Heart left ventricle (tissue), 16 donors: ENCODE measurements at regions not wholly inside any gene's neighbourhood (a gene's known extent, or its start where the extent isn't known, plus 50 kb on each side); places are given as distances from the start of the nearest gene placed in this dataset.

Source experiments
- ATAC-seq, 4 donors: fragments of 200-7000 bp; cut with Tn5 transposase; one replicate each; pipeline ENCODE4 v1.9.1; 2020 to 2022; ENCODE audit warnings: moderate library complexity in 4 of 4, mild to moderate bottlenecking in 3 of 4, moderate number of reproducible peaks in 1 of 4
- DNase-seq, 5 donors: peaks; one replicate each; pipeline ENCODE4 v3.0.0-alpha.2; 2020
- H3K27ac ChIP-seq, 12 donors: fragments of 200-600 bp; sonication (generic) in 4 of 12; one replicate each; pipeline versions ENCODE4 v1.5.0 to v1.8.0; 2016 to 2022; ENCODE audit warnings: mild to moderate bottlenecking in 2 of 12
- H3K27me3 ChIP-seq, 9 donors: fragments of 200-600 bp; sonication (generic) in 2 of 9; one replicate each; pipeline versions ENCODE4 v1.5.1 to v1.8.0; 2016 to 2022; ENCODE audit warnings: mild to moderate bottlenecking in 3 of 9
- H3K36me3 ChIP-seq, 9 donors: fragments of 200-600 bp; sonication (generic) in 2 of 9; one replicate each; pipeline versions ENCODE4 v1.5.0 to v1.8.0; 2018 to 2022; ENCODE audit warnings: mild to moderate bottlenecking in 2 of 9
- H3K4me1 ChIP-seq, 12 donors: fragments of 200-600 bp; sonication (generic) in 4 of 12; one replicate each; pipeline versions ENCODE4 v1.5.0 to v1.8.0; 2016 to 2022; ENCODE audit warnings: mild to moderate bottlenecking in 3 of 12
- H3K4me3 ChIP-seq, 12 donors: fragments of 200-600 bp; sonication (generic) in 4 of 12; one replicate each; pipeline versions ENCODE4 v1.5.0 to v1.8.0; 2017 to 2022; ENCODE audit warnings: mild to moderate bottlenecking in 9 of 12, moderate library complexity in 4 of 12
- H3K9me3 ChIP-seq, 12 donors: fragments of 200-600 bp; sonication (generic) in 4 of 12; one replicate each; pipeline versions ENCODE4 v1.5.0 to v1.8.0; 2016 to 2022; ENCODE audit warnings: mild to moderate bottlenecking in 1 of 12
- CTCF ChIP-seq, 12 donors: fragments of 200-600 bp; sonication (generic) in 4 of 12; IDR thresholded peaks; one replicate each; pipeline versions ENCODE4 v1.5.0 to v1.8.0; 2018 to 2022; ENCODE audit warnings: antibody characterized with exemption in 12 of 12, mild to moderate bottlenecking in 5 of 12
- POLR2A ChIP-seq, 2 donors: fragments of 450-650 bp; IDR thresholded peaks; one replicate each; pipeline ENCODE4 v1.6.1; 2017; ENCODE audit warnings: antibody characterized with exemption in 2 of 2, mild to moderate bottlenecking in 2 of 2, moderate library complexity in 2 of 2
- WGBS, 4 donors: extraction: QIAGEN DNeasy Blood & Tissue Kit in 2 of 4; methylation state at CpG; one replicate each; pipeline versions ENCODE4 v1.1.5 to v1.1.7; 2013 to 2018; 5-methylcytosine and 5-hydroxymethylcytosine counted together
- intact Hi-C, 10 donors: fragments of 100-400 bp; cut with DNase I; formaldehyde crosslinking; loops; one replicate each; pipeline versions ENCODE4 v1.11.1 to v1.14.2; 2022
- donor health status: ischemic (EF 13 %, LVEDD 7.1; RV severe dilation, severe dysfunction).
- donor health status: healthy with polysubstance abuse.
- donor health status: DM: no; HTN: yes; CAD: no.
- donor health status: DM: no; HTN: no; CAD: no.
- donor health status: ischemic (EF 25% LVEDD 6.9; RV normal size, moderate dysfunction).
- donor health status: ischemic (EF 25% LVEDD 5.7; RV mildly dilated, moderate dysfunction).
- donor health status: healthy.
- donor health status: DM: yes; HTN: yes; CAD: no.
- donor health status: ischemic (EF 35%, LVEDD 5.7; RV mildly dilated, moderate dysfunction).
- donor health status: nonischemic (EF 11% LVEDD 7.7; RV severe dilation, severe dysfunction).
- donor health status: DM: yes; HTN: yes; CAD: no.
- donor health status: PGD.
- donor health status: ischemic (EF 29% LVEDD 5.4; RV normal size, mild dysfunction).
- donor health status: nonischemic (EF 23%, LVEDD 6.1; RV moderate dilation, normal function).

- ATAC-seq (no peak), DNase-seq (no peak)
- Histone ChIP-seq H3K36me3 (no peaks in the 10 kb centered on the region), H3K4me3 (no peak overlapping the region), H3K9me3 (peaks cover 0 to 13% (median 0%) of the 10 kb centered on the region in 12 donors), H3K4me1 (no peaks in the 10 kb centered on the region), H3K27ac (no peak overlapping the region), H3K27me3 (no peaks in the 10 kb centered on the region)
- TF ChIP-seq CTCF (IDR thresholded peaks at IDR 0.05) (no peak), POLR2A (IDR thresholded peaks at IDR 0.05) (no peak)
- intact Hi-C loops = no loop called here
- WGBS, 4 donors = 35 to 42% (median 37%) methylated on average over 4 of the region's 4 CpGs
These were observed 130.2 kb upstream of the CNTNAP2 start for GRCh38 chr7:145986248-145986874.

- intact Hi-C loops = no loop called here
- no peaks in the 10 kb centered on the region for H3K27me3 ChIP-seq
- no peaks in the 10 kb centered on the region for H3K36me3 ChIP-seq
- H3K9me3 ChIP-seq = peaks cover 0 to 4% (median 0%) of the 10 kb centered on the region in 12 donors
- no peak overlapping the region for H3K27ac ChIP-seq
- H3K4me3 ChIP-seq = no peak overlapping the region
- no peak for TF ChIP-seq CTCF (IDR thresholded peaks at IDR 0.05)
- no peak for TF ChIP-seq POLR2A (IDR thresholded peaks at IDR 0.05)
- ATAC-seq (no peak), DNase-seq (no peak)
- H3K4me1 ChIP-seq = no peaks in the 10 kb centered on the region
- 80 to 93% (median 82%) methylated on average over 1 of the region's 1 CpG for WGBS, 4 donors
These were observed 137.8 kb upstream of the CNTNAP2 start for GRCh38 chr7:145978769-145979168.

- no peak for DNase-seq
- no peak for ATAC-seq
- H3K27me3 ChIP-seq = no peaks in the 10 kb centered on the region
- no peaks in the 10 kb centered on the region for H3K36me3 ChIP-seq
- no peaks in the 10 kb centered on the region for H3K4me1 ChIP-seq
- no peak for TF ChIP-seq CTCF (IDR thresholded peaks at IDR 0.05)
- TF ChIP-seq POLR2A (IDR thresholded peaks at IDR 0.05) = no peak
- no peak overlapping the region for H3K27ac ChIP-seq
- WGBS, 4 donors = 65 to 71% (median 66%) methylated on average over 4 of the region's 4 CpGs
- intact Hi-C loops = no loop called here
- H3K9me3 ChIP-seq = peaks cover 0 to 9% (median 0%) of the 10 kb centered on the region in 12 donors
- H3K4me3 ChIP-seq = no peak overlapping the region
These were observed 156.6 kb upstream of the CNTNAP2 start for GRCh38 chr7:145959981-145960380.

GRCh38 chr7:145957160-145957890 is 159.3 kb upstream of the CNTNAP2 start:
- no peak for TF ChIP-seq POLR2A (IDR thresholded peaks at IDR 0.05)
- no peak for TF ChIP-seq CTCF (IDR thresholded peaks at IDR 0.05)
- Histone ChIP-seq H3K27ac (no peak overlapping the region), H3K36me3 (no peaks in the 10 kb centered on the region), H3K27me3 (no peaks in the 10 kb centered on the region), H3K4me1 (no peaks in the 10 kb centered on the region), H3K4me3 (no peak overlapping the region), H3K9me3 (peaks cover 0 to 15% (median 0%) of the 10 kb centered on the region in 12 donors)
- no peak for ATAC-seq
- WGBS, 4 donors = 62 to 76% (median 66%) methylated on average over 2 of the region's 2 CpGs
- intact Hi-C loops = no loop called here
- DNase-seq = no peak
